ENCODE measurements at regions not wholly inside any gene's neighbourhood (a gene's known extent, or its start where the extent isn't known, plus 50 kb on each side); places are given as distances from the start of the nearest gene placed in this dataset.

DNA sequence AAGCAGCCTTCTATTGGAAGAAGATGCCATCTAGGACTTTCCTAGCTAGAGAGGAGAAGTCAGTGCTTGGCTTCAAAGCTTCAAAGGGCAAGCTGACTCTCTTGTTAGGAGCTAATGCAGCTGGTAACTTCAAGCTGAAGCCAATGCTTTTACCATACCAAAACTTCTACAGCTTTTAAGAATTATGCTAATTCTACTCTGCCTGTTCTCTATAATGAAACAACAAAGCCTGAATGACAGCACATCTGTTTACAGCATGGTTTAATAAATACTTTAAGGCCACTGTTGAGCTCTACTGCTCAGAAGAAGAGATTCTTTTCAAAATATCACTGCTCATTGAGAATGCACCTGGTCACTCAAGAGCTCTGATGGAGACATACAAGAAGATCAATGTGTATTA, 951.9 kb upstream of the LRRN3 start:
- FAIRE-seq, result no peak
- H3K4me3 ChIP-seq (ENCODE audit: low read depth, low read length), result no peak overlapping the region
- TF ChIP-seq, protein P1, sequence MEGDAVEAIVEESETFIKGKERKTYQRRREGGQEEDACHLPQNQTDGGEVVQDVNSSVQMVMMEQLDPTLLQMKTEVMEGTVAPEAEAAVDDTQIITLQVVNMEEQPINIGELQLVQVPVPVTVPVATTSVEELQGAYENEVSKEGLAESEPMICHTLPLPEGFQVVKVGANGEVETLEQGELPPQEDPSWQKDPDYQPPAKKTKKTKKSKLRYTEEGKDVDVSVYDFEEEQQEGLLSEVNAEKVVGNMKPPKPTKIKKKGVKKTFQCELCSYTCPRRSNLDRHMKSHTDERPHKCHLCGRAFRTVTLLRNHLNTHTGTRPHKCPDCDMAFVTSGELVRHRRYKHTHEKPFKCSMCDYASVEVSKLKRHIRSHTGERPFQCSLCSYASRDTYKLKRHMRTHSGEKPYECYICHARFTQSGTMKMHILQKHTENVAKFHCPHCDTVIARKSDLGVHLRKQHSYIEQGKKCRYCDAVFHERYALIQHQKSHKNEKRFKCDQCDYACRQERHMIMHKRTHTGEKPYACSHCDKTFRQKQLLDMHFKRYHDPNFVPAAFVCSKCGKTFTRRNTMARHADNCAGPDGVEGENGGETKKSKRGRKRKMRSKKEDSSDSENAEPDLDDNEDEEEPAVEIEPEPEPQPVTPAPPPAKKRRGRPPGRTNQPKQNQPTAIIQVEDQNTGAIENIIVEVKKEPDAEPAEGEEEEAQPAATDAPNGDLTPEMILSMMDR (IDR thresholded peaks at IDR 0.05; ENCODE audit: insufficient read depth, low read length, severe bottlenecking), result no peak

DNA sequence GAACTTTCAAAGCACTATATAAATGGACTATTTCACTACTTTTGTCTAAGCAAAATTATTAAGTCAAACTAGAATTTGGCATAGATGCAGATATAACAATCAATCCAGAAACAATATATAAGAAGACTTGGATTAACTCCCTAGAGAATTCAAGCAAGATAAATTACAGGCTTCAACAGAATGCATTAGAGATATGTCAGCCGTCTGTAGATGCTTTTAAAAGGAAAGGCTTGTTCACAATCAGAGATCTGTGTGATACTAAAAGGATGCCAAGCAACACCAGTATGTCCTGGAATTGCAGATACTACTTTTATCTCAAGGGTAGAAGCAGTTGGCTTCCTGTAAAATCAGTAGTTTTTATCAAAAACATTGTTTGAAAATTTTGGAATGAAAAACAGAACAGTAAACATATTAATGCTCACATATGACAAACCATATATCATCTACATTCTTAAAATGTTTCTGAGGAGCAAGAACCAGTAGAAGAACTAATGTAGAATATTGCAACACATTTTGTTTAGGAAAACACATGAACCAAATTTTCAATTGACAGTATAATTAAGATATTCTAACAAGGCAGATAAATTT, 947.9 kb upstream of the LRRN3 start:
- H3K36me3 ChIP-seq (ENCODE audit: control insufficient read depth, insufficient read depth, low read length), result no peaks in the 10 kb centered on the region
- no peak for FAIRE-seq
- no peak overlapping the region for H3K4me3 ChIP-seq (ENCODE audit: low read depth, low read length)
- H3K27me3 ChIP-seq (ENCODE audit: control insufficient read depth, insufficient read depth, low read length), result no peaks in the 10 kb centered on the region
- TF ChIP-seq, protein P1 (IDR thresholded peaks at IDR 0.05; ENCODE audit: insufficient read depth, low read length, severe bottlenecking), result no peak
- no peak for DNase-seq (ENCODE audit: low read depth)

More for the DNA sequence above, 951.9 kb upstream of the LRRN3 start:
- Histone ChIP-seq H3K36me3 (ENCODE audit: control insufficient read depth, insufficient read depth, low read length) (no peaks in the 10 kb centered on the region), H3K27me3 (ENCODE audit: control insufficient read depth, insufficient read depth, low read length) (no peaks in the 10 kb centered on the region)
- DNase-seq (ENCODE audit: low read depth), result no peak

DNA sequence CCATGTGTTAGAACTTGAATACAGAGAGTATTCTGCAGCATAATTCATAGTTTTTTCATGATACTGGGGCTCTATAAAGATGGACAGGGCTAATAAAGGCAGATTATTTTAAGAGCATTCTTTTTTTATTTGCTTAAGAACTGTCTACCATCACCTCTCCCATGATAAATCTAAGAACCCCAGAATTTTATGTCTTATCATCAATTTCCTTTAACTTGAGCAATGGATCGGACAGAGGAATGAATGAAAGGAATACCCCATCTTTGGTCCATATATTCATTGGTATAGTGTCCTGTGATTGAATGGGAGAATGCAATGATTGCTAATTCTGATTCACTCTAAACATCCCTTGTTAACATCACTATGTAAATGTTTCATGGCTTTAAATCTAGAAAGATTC, 946.3 kb upstream of the LRRN3 start:
- Histone ChIP-seq H3K4me3 (ENCODE audit: low read depth, low read length) (no peak overlapping the region), H3K27me3 (ENCODE audit: control insufficient read depth, insufficient read depth, low read length) (no peaks in the 10 kb centered on the region), H3K36me3 (ENCODE audit: control insufficient read depth, insufficient read depth, low read length) (no peaks in the 10 kb centered on the region)
- no peak for FAIRE-seq
- DNase-seq (ENCODE audit: low read depth), result no peak
- TF ChIP-seq, protein P1 (IDR thresholded peaks at IDR 0.05; ENCODE audit: insufficient read depth, low read length, severe bottlenecking), result no peak

DNA sequence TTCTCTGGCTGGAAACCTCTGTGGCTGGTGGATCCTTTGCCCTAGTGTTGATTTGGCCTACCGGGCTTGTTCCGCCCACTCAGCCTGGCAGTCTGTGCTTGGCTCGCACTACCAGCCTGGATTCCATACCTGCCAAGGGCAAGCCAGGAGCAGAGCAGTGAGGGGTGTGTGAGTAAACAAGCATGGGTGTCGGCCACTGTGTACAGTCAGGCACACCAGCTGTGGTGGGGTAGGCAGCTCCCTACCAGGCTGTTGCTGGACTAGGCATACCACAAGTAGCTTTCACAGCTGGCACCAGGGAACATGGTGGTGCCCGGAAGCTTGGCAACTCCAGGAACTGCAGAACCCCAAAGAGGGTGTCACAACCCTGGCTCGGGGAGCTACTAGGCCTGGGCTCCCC, 942.9 kb upstream of the LRRN3 start:
- Histone ChIP-seq H3K27me3 (ENCODE audit: control insufficient read depth, insufficient read depth, low read length) (no peaks in the 10 kb centered on the region), H3K4me3 (ENCODE audit: low read depth, low read length) (no peak overlapping the region), H3K36me3 (ENCODE audit: control insufficient read depth, insufficient read depth, low read length) (no peaks in the 10 kb centered on the region)
- TF ChIP-seq, protein P1 (IDR thresholded peaks at IDR 0.05; ENCODE audit: insufficient read depth, low read length, severe bottlenecking), result no peak
- DNase-seq (ENCODE audit: low read depth) (peak; percentile 12), FAIRE-seq (no peak)

DNA sequence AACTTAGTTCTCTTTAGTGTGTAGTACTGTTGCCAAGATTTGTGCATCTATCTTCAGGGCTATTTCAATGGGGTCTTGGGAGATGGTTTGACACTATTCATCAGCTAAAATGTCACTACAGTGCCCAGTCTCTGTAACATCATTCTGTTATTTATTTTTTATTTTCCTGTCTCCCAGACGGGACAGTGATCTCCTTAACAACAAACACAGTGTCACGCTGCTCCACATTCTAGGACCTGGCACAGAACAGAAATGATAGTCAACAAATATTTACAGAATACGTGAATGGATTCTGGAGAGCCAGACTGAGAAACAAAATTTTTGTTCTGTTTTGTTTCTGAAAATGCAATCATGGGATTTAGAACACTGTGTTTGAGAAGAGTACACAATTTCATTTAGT, 937.7 kb upstream of the LRRN3 start:
- TF ChIP-seq, protein P1 (IDR thresholded peaks at IDR 0.05; ENCODE audit: insufficient read depth, low read length, severe bottlenecking), result no peak
- no peaks in the 10 kb centered on the region for H3K27me3 ChIP-seq (ENCODE audit: control insufficient read depth, insufficient read depth, low read length)
- H3K4me3 ChIP-seq (ENCODE audit: low read depth, low read length), result no peak overlapping the region
- H3K36me3 ChIP-seq (ENCODE audit: control insufficient read depth, insufficient read depth, low read length), result no peaks in the 10 kb centered on the region
- no peak for DNase-seq (ENCODE audit: low read depth)
- no peak for FAIRE-seq

DNA sequence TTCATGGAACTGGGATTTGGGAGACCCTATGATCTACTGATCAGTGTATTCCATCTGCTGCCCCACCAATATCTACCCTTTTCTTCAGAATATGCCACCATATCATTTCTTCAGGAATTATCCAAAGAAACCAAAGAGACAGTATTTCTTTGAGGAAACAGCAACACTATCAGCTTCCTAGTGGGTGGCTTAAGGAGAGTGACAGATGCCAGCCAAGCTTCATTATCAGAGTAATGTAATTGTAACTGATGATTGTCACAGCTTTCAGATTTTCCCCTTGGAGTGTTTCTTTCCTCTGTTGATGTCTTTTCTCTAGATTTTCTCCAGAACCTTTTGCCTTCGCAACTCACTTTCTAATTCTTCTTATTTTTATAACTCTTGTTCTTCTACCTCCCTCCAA, 934.4 kb upstream of the LRRN3 start:
- no peak for FAIRE-seq
- TF ChIP-seq, protein P1 (IDR thresholded peaks at IDR 0.05; ENCODE audit: insufficient read depth, low read length, severe bottlenecking), result no peak

More for the DNA sequence above, 934.4 kb upstream of the LRRN3 start:
- Histone ChIP-seq H3K36me3 (ENCODE audit: control insufficient read depth, insufficient read depth, low read length) (no peaks in the 10 kb centered on the region), H3K4me3 (ENCODE audit: low read depth, low read length) (no peak overlapping the region), H3K27me3 (ENCODE audit: control insufficient read depth, insufficient read depth, low read length) (no peaks in the 10 kb centered on the region)
- no peak for DNase-seq (ENCODE audit: low read depth)

All from bronchial epithelial cell (primary cell).